B cell (primary cell): ENCODE measurements at regions not wholly inside any gene's neighbourhood (a gene's known extent, or its start where the extent isn't known, plus 50 kb on each side); places are given as distances from the start of the nearest gene placed in this dataset.

Source experiments
- ATAC-seq: fragments of 200-7000 bp; cut with Tn5 transposase; one replicate; pipeline ENCODE4 v1.10.0; 2021; ENCODE audit warnings: low read depth, mild to moderate bottlenecking, moderate number of reproducible peaks, moderate library complexity
- CTCF ChIA-PET: fragments of 350-600 bp; sonication (Branson Sonifier 250); formaldehyde crosslinking; loops from one replicate; lab custom pipeline; 2021; ENCODE audit warnings: antibody characterized with exemption, inconsistent platforms; lab: Charles Lee
- POLR2A ChIA-PET: fragments of 350-600 bp; sonication (Branson Sonifier 250); formaldehyde crosslinking; loops from one replicate; lab custom pipeline; 2021; ENCODE audit warnings: antibody characterized with exemption; lab: Charles Lee
- DNase-seq: peaks from one replicate; pipeline ENCODE4 v3.0.0; 2013
- H2AFZ ChIP-seq: 2 replicates; pipeline ENCODE4 v1.6.1; 2012; ENCODE audit warnings: mild to moderate bottlenecking, low read depth, low read length; ENCODE audit not compliant: insufficient read depth, poor library complexity, severe bottlenecking
- H3K27ac ChIP-seq, 2 donors: 1 replicate in 1 of 2; 2 replicates in 1 of 2; pipeline ENCODE4 v1.5.1; 2012 to 2013; ENCODE audit warnings: low read length in 2 of 2, mild to moderate bottlenecking in 2 of 2, moderate library complexity in 1 of 2
- H3K27me3 ChIP-seq, 4 experiments: fragments of 200-600 bp in 1 of 4; sonication (generic) in 1 of 4; replicated peaks in 1 of 4; 1 replicate in 2 of 4; 2 replicates in 2 of 4; pipeline versions ENCODE4 v1.6.1 to v1.7.0; 2013 to 2016; ENCODE audit warnings: low read length in 3 of 4, mild to moderate bottlenecking in 2 of 4, mixed read lengths in 1 of 4, moderate library complexity in 1 of 4; ENCODE audit not compliant: insufficient read depth in 4 of 4, control insufficient read depth in 3 of 4; ENCODE audit errors: control extremely low read depth in 1 of 4
- H3K36me3 ChIP-seq, 2 experiments: replicated peaks in 1 of 2; 1 replicate in 1 of 2; 2 replicates in 1 of 2; pipeline versions ENCODE4 v1.6.1 to v1.7.1; 2013; ENCODE audit warnings: low read length in 1 of 2; ENCODE audit not compliant: insufficient read depth in 2 of 2, control insufficient read depth in 1 of 2; ENCODE audit errors: control extremely low read depth in 1 of 2, extremely low read depth in 1 of 2
- H3K4me1 ChIP-seq, 2 donors: fragments of 200-600 bp in 1 of 2; sonication (generic) in 1 of 2; 1 replicate in 1 of 2; 2 replicates in 1 of 2; pipeline versions ENCODE4 v1.5.1 to v1.6.1; 2013 to 2017; ENCODE audit warnings: low read length in 2 of 2; ENCODE audit not compliant: control insufficient read depth in 2 of 2, insufficient read depth in 2 of 2
- H3K4me2 ChIP-seq: replicated peaks from 2 replicates; pipeline ENCODE3; 2012; ENCODE audit warnings: mild to moderate bottlenecking, low read depth, low read length; ENCODE audit not compliant: poor library complexity, severe bottlenecking
- H3K4me3 ChIP-seq, 5 experiments: fragments of 200-600 bp in 1 of 5; sonication (generic) in 1 of 5; 1 replicate in 3 of 5; 2 replicates in 2 of 5; pipeline versions ENCODE4 v1.5.1 to v1.7.0; 2011 to 2016; ENCODE audit warnings: low read length in 4 of 5, mild to moderate bottlenecking in 4 of 5, low read depth in 2 of 5, control low read depth in 1 of 5, moderate library complexity in 1 of 5; ENCODE audit not compliant: insufficient read depth in 1 of 5; ENCODE audit errors: control extremely low read depth in 1 of 5, extremely low read depth in 1 of 5
- H3K79me2 ChIP-seq: fragments of 200-600 bp; sonication (generic); one replicate; pipeline ENCODE4 v1.6.0; 2016; ENCODE audit warnings: low read length; ENCODE audit not compliant: control insufficient read depth, insufficient read depth
- H3K9ac ChIP-seq: fragments of 200-600 bp; sonication (generic); 2 replicates; pipeline ENCODE4 v1.6.1; 2017; ENCODE audit warnings: mild to moderate bottlenecking, low read length, moderate library complexity
- H3K9me3 ChIP-seq, 3 donors: one replicate each; pipeline versions ENCODE4 v1.6.1 to v1.7.1; 2013; ENCODE audit warnings: low read length in 2 of 3; ENCODE audit not compliant: control insufficient read depth in 2 of 3, insufficient read depth in 1 of 3; ENCODE audit errors: control extremely low read depth in 1 of 3
- H4K20me1 ChIP-seq: 2 replicates; pipeline ENCODE4 v1.6.0; 2012; ENCODE audit warnings: mild to moderate bottlenecking, low read length; ENCODE audit not compliant: insufficient read depth, control insufficient read depth, poor library complexity, severe bottlenecking
- H3K27ac Mint-ChIP-seq: one replicate; pipeline ENCODE4 v1.8.0; 2021; ENCODE audit warnings: mixed read lengths
- H3K27me3 Mint-ChIP-seq: one replicate; pipeline ENCODE4 v1.8.0; 2021; ENCODE audit warnings: mixed read lengths
- H3K4me1 Mint-ChIP-seq: one replicate; pipeline ENCODE4 v1.8.0; 2021; ENCODE audit warnings: mixed read lengths
- H3K4me3 Mint-ChIP-seq: one replicate; pipeline ENCODE4 v1.8.0; 2021; ENCODE audit warnings: mixed read lengths
- H3K9me3 Mint-ChIP-seq: one replicate; pipeline ENCODE4 v1.8.0; 2022; ENCODE audit warnings: mixed read lengths; ENCODE audit not compliant: insufficient read depth
- EZH2 ChIP-seq: IDR thresholded peaks from 2 replicates; pipeline ENCODE4 v1.6.1; 2012; ENCODE audit warnings: borderline replicate concordance, low read depth, mild to moderate bottlenecking, moderate library complexity, low read length; ENCODE audit not compliant: insufficient read depth, poor library complexity, severe bottlenecking
- WGBS: methylation state at CpG from one replicate; pipeline ENCODE4 v1.1.5; 2013; ENCODE audit warnings: missing lambda C conversion rate; ENCODE audit not compliant: insufficient coverage; 5-methylcytosine and 5-hydroxymethylcytosine counted together
- intact Hi-C: fragments of 100-400 bp; cut with micrococcal nuclease; formaldehyde crosslinking; loops from one replicate; pipeline ENCODE4 v1.10.0; 2022
- TF ChIP-seq, protein P1 (sequence below): fragments of 200-600 bp; IDR thresholded peaks from one replicate; pipeline ENCODE4 v1.8.0; 2022; ENCODE audit warnings: antibody characterized with exemption, mild to moderate bottlenecking

DNA sequence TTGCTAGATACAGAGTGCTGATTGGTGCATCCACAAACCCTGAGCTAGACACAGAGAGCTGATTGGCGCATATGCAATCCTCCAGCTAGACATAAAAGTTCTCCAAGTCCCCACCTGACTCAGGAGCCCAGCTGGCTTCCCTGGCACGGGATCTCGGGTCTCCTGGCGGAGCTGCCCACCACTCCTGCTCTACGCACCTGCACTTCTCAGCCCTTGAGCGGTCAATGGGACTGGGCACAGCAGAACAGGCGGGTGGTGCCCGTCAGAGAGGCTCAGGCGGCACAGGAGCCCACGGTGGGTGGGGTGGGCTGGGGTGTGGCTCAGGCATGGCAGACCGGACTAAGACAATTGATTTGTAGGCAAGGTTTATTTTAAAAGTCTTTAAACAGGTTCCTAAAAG lies 1365.5 kb downstream of the FAM181B start:
- Histone ChIP-seq H3K79me2 (no peaks in the 10 kb centered on the region), H3K4me3 (no peak overlapping the region), H3K9ac (no peak overlapping the region), H3K27ac (no peak overlapping the region), H3K4me2 (no peak overlapping the region), H3K9me3 (peaks cover 0 to 8% (median 0%) of the 10 kb centered on the region in 3 donors), H4K20me1 (no peaks in the 10 kb centered on the region), H2AFZ (no peak overlapping the region), H3K4me1 (no peaks in the 10 kb centered on the region), H3K36me3 (no peaks in the 10 kb centered on the region), H3K27me3 (no peaks in the 10 kb centered on the region)
- no peak overlapping the region for H3K27ac Mint-ChIP-seq
- no peak overlapping the region for H3K4me3 Mint-ChIP-seq
- ATAC-seq, result no peak
- no peaks in the 10 kb centered on the region for H3K27me3 Mint-ChIP-seq
- no peak for DNase-seq
- intact Hi-C loops, result no loop called here
- ChIA-PET POLR2A (no interaction called here), CTCF (no interaction called here)
- peaks cover 3% of the 10 kb centered on the region for H3K9me3 Mint-ChIP-seq
- WGBS, result 77% methylated on average over 5 of the region's 11 CpGs
- H3K4me1 Mint-ChIP-seq, result no peaks in the 10 kb centered on the region
- TF ChIP-seq EZH2, result no peak
- TF ChIP-seq, protein P1, sequence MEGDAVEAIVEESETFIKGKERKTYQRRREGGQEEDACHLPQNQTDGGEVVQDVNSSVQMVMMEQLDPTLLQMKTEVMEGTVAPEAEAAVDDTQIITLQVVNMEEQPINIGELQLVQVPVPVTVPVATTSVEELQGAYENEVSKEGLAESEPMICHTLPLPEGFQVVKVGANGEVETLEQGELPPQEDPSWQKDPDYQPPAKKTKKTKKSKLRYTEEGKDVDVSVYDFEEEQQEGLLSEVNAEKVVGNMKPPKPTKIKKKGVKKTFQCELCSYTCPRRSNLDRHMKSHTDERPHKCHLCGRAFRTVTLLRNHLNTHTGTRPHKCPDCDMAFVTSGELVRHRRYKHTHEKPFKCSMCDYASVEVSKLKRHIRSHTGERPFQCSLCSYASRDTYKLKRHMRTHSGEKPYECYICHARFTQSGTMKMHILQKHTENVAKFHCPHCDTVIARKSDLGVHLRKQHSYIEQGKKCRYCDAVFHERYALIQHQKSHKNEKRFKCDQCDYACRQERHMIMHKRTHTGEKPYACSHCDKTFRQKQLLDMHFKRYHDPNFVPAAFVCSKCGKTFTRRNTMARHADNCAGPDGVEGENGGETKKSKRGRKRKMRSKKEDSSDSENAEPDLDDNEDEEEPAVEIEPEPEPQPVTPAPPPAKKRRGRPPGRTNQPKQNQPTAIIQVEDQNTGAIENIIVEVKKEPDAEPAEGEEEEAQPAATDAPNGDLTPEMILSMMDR, result no peak

DNA sequence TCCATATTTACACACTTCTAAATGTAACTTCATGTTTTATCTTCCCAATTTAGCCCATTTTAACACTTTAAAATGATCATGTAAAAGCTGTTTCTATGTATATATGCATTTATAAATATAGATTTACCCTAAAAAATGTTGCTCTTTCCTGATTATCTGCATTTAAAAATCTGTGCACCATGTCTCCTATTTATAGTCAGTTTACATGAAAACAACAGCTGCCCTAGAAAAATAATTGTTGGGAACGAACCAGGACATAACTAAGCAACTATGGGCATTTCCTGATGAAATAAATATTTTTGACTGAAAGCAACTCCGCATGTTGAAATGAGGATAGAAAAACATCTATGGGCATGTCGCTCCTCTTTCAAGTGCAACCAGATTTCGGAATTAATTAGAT lies 1368.2 kb downstream of the FAM181B start:
- Histone ChIP-seq H3K36me3 (no peaks in the 10 kb centered on the region), H3K9ac (no peak overlapping the region), H3K4me1 (no peaks in the 10 kb centered on the region), H3K4me2 (no peak overlapping the region), H3K79me2 (no peaks in the 10 kb centered on the region), H3K27me3 (no peaks in the 10 kb centered on the region), H3K9me3 (peaks cover 0 to 8% (median 0%) of the 10 kb centered on the region in 3 donors), H2AFZ (no peak overlapping the region), H3K4me3 (no peak overlapping the region), H3K27ac (no peak overlapping the region), H4K20me1 (no peaks in the 10 kb centered on the region)
- DNase-seq, result no peak
- TF ChIP-seq EZH2, result no peak
- TF ChIP-seq, protein P1, result no peak
- Mint-ChIP-seq H3K9me3 (no peaks in the 10 kb centered on the region), H3K27ac (no peak overlapping the region), H3K4me1 (no peaks in the 10 kb centered on the region), H3K4me3 (no peak overlapping the region), H3K27me3 (no peaks in the 10 kb centered on the region)
- intact Hi-C loops, result no loop called here
- WGBS, result no CpG with 5 or more reads among the region's 4 CpGs
- no peak for ATAC-seq
- POLR2A ChIA-PET, result no interaction called here
- CTCF ChIA-PET, result no interaction called here
